Endodermal cell (in vitro differentiated cells): ENCODE measurements at regions not wholly inside any gene's neighbourhood (a gene's known extent, or its start where the extent isn't known, plus 50 kb on each side); places are given as distances from the start of the nearest gene placed in this dataset.

Source experiments
- DNase-seq: peaks from one replicate; pipeline ENCODE4 v3.0.0-alpha.2; 2017
- H3K27ac ChIP-seq: 2 replicates; pipeline ENCODE4 v1.5.1; 2013; ENCODE audit warnings: mild to moderate bottlenecking, low read depth, low read length, moderate library complexity
- H3K27me3 ChIP-seq: 2 replicates; pipeline ENCODE4 v1.6.1; 2013; ENCODE audit warnings: mild to moderate bottlenecking, low read length, moderate library complexity; ENCODE audit not compliant: insufficient read depth, control insufficient read depth, poor library complexity, severe bottlenecking
- H3K36me3 ChIP-seq: 2 replicates; pipeline ENCODE4 v1.7.0; 2013; ENCODE audit warnings: mild to moderate bottlenecking, low read length, moderate library complexity; ENCODE audit not compliant: control insufficient read depth, insufficient read depth
- H3K4me1 ChIP-seq: one replicate; pipeline ENCODE4 v1.7.0; 2013; ENCODE audit warnings: low read length; ENCODE audit not compliant: control insufficient read depth, insufficient read depth
- H3K4me3 ChIP-seq: 2 replicates; pipeline ENCODE4 v1.5.1; 2013; ENCODE audit warnings: mild to moderate bottlenecking, low read length, moderate library complexity
- H3K9ac ChIP-seq: 2 replicates; pipeline ENCODE4 v1.6.1; 2013; ENCODE audit warnings: mild to moderate bottlenecking, low read length, moderate library complexity; ENCODE audit not compliant: poor library complexity, severe bottlenecking; ENCODE audit errors: extremely low read depth
- H3K9me3 ChIP-seq: 2 replicates; pipeline ENCODE4 v1.6.1; 2013; ENCODE audit warnings: mild to moderate bottlenecking, low read length, moderate library complexity; ENCODE audit not compliant: control insufficient read depth
- H3K27ac Mint-ChIP-seq: 2 replicates; pipeline ENCODE4 v1.8.0; 2020; ENCODE audit warnings: mixed read lengths
- H3K27me3 Mint-ChIP-seq: 2 replicates; pipeline ENCODE4 v1.8.0; 2021; ENCODE audit warnings: mild to moderate bottlenecking, mixed read lengths; ENCODE audit not compliant: insufficient read depth
- H3K36me3 Mint-ChIP-seq: 2 replicates; pipeline ENCODE4 v1.8.0; 2020; ENCODE audit warnings: low read depth, mixed read lengths
- H3K4me1 Mint-ChIP-seq: 2 replicates; pipeline ENCODE4 v1.8.0; 2020; ENCODE audit warnings: mixed read lengths
- H3K4me3 Mint-ChIP-seq: 2 replicates; pipeline ENCODE4 v1.8.0; 2020; ENCODE audit warnings: mild to moderate bottlenecking, moderate library complexity, mixed read lengths
- H3K9me3 Mint-ChIP-seq: 2 replicates; pipeline ENCODE4 v1.8.0; 2020; ENCODE audit warnings: mild to moderate bottlenecking, mixed read lengths
- WGBS, 2 experiments: methylation state at CpG; one replicate each; pipeline versions ENCODE4 v1.1.5 to v1.1.7; 2013; ENCODE audit warnings: missing lambda C conversion rate in 2 of 2, mixed read lengths in 1 of 2; ENCODE audit not compliant: insufficient coverage in 1 of 2, insufficient read length in 1 of 2; 5-methylcytosine and 5-hydroxymethylcytosine counted together
- TF ChIP-seq, protein P1 (sequence below): fragments of 200-600 bp; sonication (generic); conservative IDR thresholded peaks from 2 replicates; pipeline ENCODE4 v1.5.0; 2021; ENCODE audit warnings: antibody characterized with exemption, mild to moderate bottlenecking

GRCh38 chr18:24757134-24757533, 296.7 kb downstream of the HRH4 start:
- Mint-ChIP-seq H3K4me3 (no peak overlapping the region), H3K27me3 (no peaks in the 10 kb centered on the region), H3K9me3 (peaks cover 18% of the 10 kb centered on the region), H3K4me1 (peaks cover 8% of the 10 kb centered on the region), H3K36me3 (no peaks in the 10 kb centered on the region), H3K27ac (no peak overlapping the region)
- no peak overlapping the region for H3K4me3 ChIP-seq
- H3K27ac ChIP-seq, result no peak overlapping the region
- H3K27me3 ChIP-seq, result no peaks in the 10 kb centered on the region
- no peaks in the 10 kb centered on the region for H3K36me3 ChIP-seq
- H3K4me1 ChIP-seq, result no peaks in the 10 kb centered on the region
- no peak for DNase-seq
- peaks cover 10% of the 10 kb centered on the region for H3K9me3 ChIP-seq
- no peak overlapping the region for H3K9ac ChIP-seq
- TF ChIP-seq, protein P1, sequence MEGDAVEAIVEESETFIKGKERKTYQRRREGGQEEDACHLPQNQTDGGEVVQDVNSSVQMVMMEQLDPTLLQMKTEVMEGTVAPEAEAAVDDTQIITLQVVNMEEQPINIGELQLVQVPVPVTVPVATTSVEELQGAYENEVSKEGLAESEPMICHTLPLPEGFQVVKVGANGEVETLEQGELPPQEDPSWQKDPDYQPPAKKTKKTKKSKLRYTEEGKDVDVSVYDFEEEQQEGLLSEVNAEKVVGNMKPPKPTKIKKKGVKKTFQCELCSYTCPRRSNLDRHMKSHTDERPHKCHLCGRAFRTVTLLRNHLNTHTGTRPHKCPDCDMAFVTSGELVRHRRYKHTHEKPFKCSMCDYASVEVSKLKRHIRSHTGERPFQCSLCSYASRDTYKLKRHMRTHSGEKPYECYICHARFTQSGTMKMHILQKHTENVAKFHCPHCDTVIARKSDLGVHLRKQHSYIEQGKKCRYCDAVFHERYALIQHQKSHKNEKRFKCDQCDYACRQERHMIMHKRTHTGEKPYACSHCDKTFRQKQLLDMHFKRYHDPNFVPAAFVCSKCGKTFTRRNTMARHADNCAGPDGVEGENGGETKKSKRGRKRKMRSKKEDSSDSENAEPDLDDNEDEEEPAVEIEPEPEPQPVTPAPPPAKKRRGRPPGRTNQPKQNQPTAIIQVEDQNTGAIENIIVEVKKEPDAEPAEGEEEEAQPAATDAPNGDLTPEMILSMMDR, result no peak

DNA sequence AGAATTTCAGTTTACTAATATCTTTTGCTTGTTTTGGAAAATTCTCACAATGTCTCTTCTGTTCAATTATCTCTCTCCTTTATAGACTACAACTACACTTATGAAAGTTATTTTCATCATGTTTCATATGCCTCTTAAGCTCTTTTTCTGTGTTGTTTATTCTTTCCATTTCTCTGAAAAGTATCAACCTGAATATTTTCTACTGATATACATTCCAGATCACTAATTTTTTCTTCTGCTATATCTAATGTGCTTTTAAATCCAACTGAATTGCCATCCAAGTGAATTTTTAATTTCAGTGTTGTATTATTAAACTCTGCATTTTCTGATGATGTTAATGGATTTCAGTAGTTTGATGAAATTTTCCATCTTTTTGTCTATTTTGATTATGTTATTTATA, 301.3 kb downstream of the HRH4 start:
- no peak for DNase-seq
- H3K36me3 Mint-ChIP-seq, result no peaks in the 10 kb centered on the region
- TF ChIP-seq, protein P1, result no peak
- Histone ChIP-seq H3K4me1 (no peaks in the 10 kb centered on the region), H3K27ac (no peak overlapping the region), H3K9ac (no peak overlapping the region), H3K36me3 (no peaks in the 10 kb centered on the region), H3K9me3 (peaks cover 13% of the 10 kb centered on the region), H3K4me3 (no peak overlapping the region), H3K27me3 (no peaks in the 10 kb centered on the region)
- H3K27ac Mint-ChIP-seq, result no peak overlapping the region
- H3K27me3 Mint-ChIP-seq, result no peaks in the 10 kb centered on the region
- no peak overlapping the region for H3K4me3 Mint-ChIP-seq
- H3K4me1 Mint-ChIP-seq, result peaks cover 5% of the 10 kb centered on the region
- H3K9me3 Mint-ChIP-seq, result peaks cover 21% of the 10 kb centered on the region

DNA sequence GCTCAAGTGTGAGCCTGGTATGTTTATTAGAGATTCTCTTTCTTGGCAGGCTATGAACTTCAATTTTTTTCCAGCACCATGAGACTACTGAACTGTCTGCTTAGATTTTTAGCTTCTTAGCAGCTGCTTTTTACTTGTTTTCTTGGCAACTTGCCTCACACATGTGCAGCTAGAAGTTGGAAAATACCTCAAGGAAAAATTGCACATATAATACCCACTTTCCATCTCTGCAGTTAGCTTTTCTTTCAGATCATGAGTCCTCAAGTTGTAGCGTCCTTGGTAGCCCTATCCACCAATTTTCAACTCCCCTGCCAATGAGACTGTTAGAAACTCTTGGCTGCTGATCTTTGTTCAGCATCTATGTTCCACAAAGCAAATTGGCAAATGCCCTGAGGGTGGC, 302.1 kb downstream of the HRH4 start:
- no peaks in the 10 kb centered on the region for H3K27me3 Mint-ChIP-seq

More for the DNA sequence above, 302.1 kb downstream of the HRH4 start:
- Histone ChIP-seq H3K27me3 (no peaks in the 10 kb centered on the region), H3K4me3 (no peak overlapping the region), H3K9me3 (peaks cover 13% of the 10 kb centered on the region), H3K4me1 (no peaks in the 10 kb centered on the region), H3K36me3 (no peaks in the 10 kb centered on the region), H3K9ac (no peak overlapping the region), H3K27ac (no peak overlapping the region)
- no peaks in the 10 kb centered on the region for H3K36me3 Mint-ChIP-seq
- DNase-seq, result no peak
- no peaks in the 10 kb centered on the region for H3K4me1 Mint-ChIP-seq
- TF ChIP-seq, protein P1, result no peak
- no peak overlapping the region for H3K27ac Mint-ChIP-seq
- no peak overlapping the region for H3K4me3 Mint-ChIP-seq
- peaks cover 21% of the 10 kb centered on the region for H3K9me3 Mint-ChIP-seq
- 77 to 100% methylated on average over 1 of the region's 1 CpG for WGBS, 2 experiments
